Nephron progenitor cell (in vitro differentiated cells): ENCODE measurements at regions not wholly inside any gene's neighbourhood (a gene's known extent, or its start where the extent isn't known, plus 50 kb on each side); places are given as distances from the start of the nearest gene placed in this dataset.

Experiments used
- DNase-seq: peaks from one replicate; pipeline ENCODE4 v3.0.0; 2021
- H3K27ac Mint-ChIP-seq: 2 replicates; pipeline ENCODE4 v1.8.0; 2021; ENCODE audit warnings: mild to moderate bottlenecking, moderate library complexity, mixed read lengths
- H3K27me3 Mint-ChIP-seq: 2 replicates; pipeline ENCODE4 v1.8.0; 2021; ENCODE audit warnings: mild to moderate bottlenecking, low read depth, mixed read lengths; ENCODE audit not compliant: poor library complexity
- H3K36me3 Mint-ChIP-seq: 2 replicates; pipeline ENCODE4 v1.8.0; 2021; ENCODE audit warnings: low read depth, mixed read lengths
- H3K4me1 Mint-ChIP-seq: 2 replicates; pipeline ENCODE4 v1.8.0; 2021; ENCODE audit warnings: mixed read lengths
- H3K4me3 Mint-ChIP-seq: 2 replicates; pipeline ENCODE4 v1.8.0; 2021; ENCODE audit warnings: mild to moderate bottlenecking, moderate library complexity, mixed read lengths
- H3K9me3 Mint-ChIP-seq: 2 replicates; pipeline ENCODE4 v1.8.0; 2021; ENCODE audit warnings: mild to moderate bottlenecking, moderate library complexity, mixed read lengths
- CTCF ChIP-seq: fragments of 200-600 bp; sonication (generic); IDR thresholded peaks from 2 replicates; pipeline ENCODE4 v1.5.0; 2021; ENCODE audit warnings: antibody characterized with exemption

GRCh38 chr13:39232401-39232980 lies 194.2 kb downstream of the NHLRC3 start:
- DNase-seq: no peak
- TF ChIP-seq CTCF: no peak
- no peak overlapping the region for H3K27ac Mint-ChIP-seq
- H3K4me1 Mint-ChIP-seq: peaks cover 15% of the 10 kb centered on the region
- no peaks in the 10 kb centered on the region for H3K27me3 Mint-ChIP-seq
- H3K36me3 Mint-ChIP-seq: no peaks in the 10 kb centered on the region
- H3K4me3 Mint-ChIP-seq: no peak overlapping the region
- H3K9me3 Mint-ChIP-seq: no peaks in the 10 kb centered on the region

GRCh38 chr13:39232999-39233398 lies 194.7 kb downstream of the NHLRC3 start:
- no peak for TF ChIP-seq CTCF
- peaks cover 15% of the 10 kb centered on the region for H3K4me1 Mint-ChIP-seq
- H3K36me3 Mint-ChIP-seq: no peaks in the 10 kb centered on the region
- H3K9me3 Mint-ChIP-seq: no peaks in the 10 kb centered on the region
- H3K27ac Mint-ChIP-seq: no peak overlapping the region
- peaks cover 3% of the 10 kb centered on the region for H3K27me3 Mint-ChIP-seq
- no peak for DNase-seq
- H3K4me3 Mint-ChIP-seq: no peak overlapping the region

- Mint-ChIP-seq H3K4me1 (peaks cover 15% of the 10 kb centered on the region), H3K27ac (no peak overlapping the region), H3K9me3 (no peaks in the 10 kb centered on the region), H3K36me3 (no peaks in the 10 kb centered on the region), H3K4me3 (no peak overlapping the region), H3K27me3 (peaks cover 4% of the 10 kb centered on the region)
- DNase-seq: no peak
- TF ChIP-seq CTCF: no peak
Observed at GRCh38 chr13:39233519-39233918, 195.3 kb downstream of the NHLRC3 start.

GRCh38 chr13:39244561-39245230 lies 206.4 kb downstream of the NHLRC3 start:
- Mint-ChIP-seq H3K36me3 (no peaks in the 10 kb centered on the region), H3K4me3 (no peak overlapping the region), H3K4me1 (peaks cover 23% of the 10 kb centered on the region), H3K27ac (no peak overlapping the region), H3K9me3 (peaks cover 2% of the 10 kb centered on the region), H3K27me3 (peaks cover 7% of the 10 kb centered on the region)
- DNase-seq: no peak
- no peak for TF ChIP-seq CTCF

GRCh38 chr13:39245688-39246087 lies 207.4 kb downstream of the NHLRC3 start:
- no peak overlapping the region for H3K4me3 Mint-ChIP-seq

More at GRCh38 chr13:39245688-39246087, 207.4 kb downstream of the NHLRC3 start:
- peak overlapping the region; percentile 72 for H3K27ac Mint-ChIP-seq
- no peaks in the 10 kb centered on the region for H3K36me3 Mint-ChIP-seq
- H3K27me3 Mint-ChIP-seq: peaks cover 7% of the 10 kb centered on the region
- H3K4me1 Mint-ChIP-seq: peaks cover 23% of the 10 kb centered on the region
- no peak for TF ChIP-seq CTCF
- no peaks in the 10 kb centered on the region for H3K9me3 Mint-ChIP-seq
- peak; percentile 4 for DNase-seq
